ENCODE measurements at regions not wholly inside any gene's neighbourhood (a gene's known extent, or its start where the extent isn't known, plus 50 kb on each side); places are given as distances from the start of the nearest gene placed in this dataset.

- no peak for DNase-seq (ENCODE audit: low read depth in 2 of 2)
- no peak overlapping the region for H3K4me3 ChIP-seq (replicated peaks in 1 of 2; ENCODE audit: low read depth in 2 of 2, low read length in 2 of 2)
- no peak for TF ChIP-seq CTCF (IDR thresholded peaks at IDR 0.05; ENCODE audit: low read depth, low read length)
Measured at GRCh38 chr2:844715-845114, 105.9 kb upstream of the SNTG2 start.

GRCh38 chr2:842151-842803 is 108.4 kb upstream of the SNTG2 start:
- TF ChIP-seq CTCF (IDR thresholded peaks at IDR 0.05; ENCODE audit: low read depth, low read length), result no peak
- H3K4me3 ChIP-seq (replicated peaks in 1 of 2; ENCODE audit: low read depth in 2 of 2, low read length in 2 of 2), result no peak overlapping the region
- no peak for DNase-seq (ENCODE audit: low read depth in 2 of 2)

- H3K4me3 ChIP-seq (replicated peaks in 1 of 2; ENCODE audit: low read depth in 2 of 2, low read length in 2 of 2), result no peak overlapping the region
- no peak for DNase-seq (ENCODE audit: low read depth in 2 of 2)
- TF ChIP-seq CTCF (IDR thresholded peaks at IDR 0.05; ENCODE audit: low read depth, low read length), result no peak
Measured at GRCh38 chr2:841036-841435, 109.6 kb upstream of the SNTG2 start.

GRCh38 chr2:834233-834632 is 116.4 kb upstream of the SNTG2 start:
- H3K4me3 ChIP-seq (replicated peaks in 1 of 2; ENCODE audit: low read depth in 2 of 2, low read length in 2 of 2), result no peak overlapping the region
- no peak for TF ChIP-seq CTCF (IDR thresholded peaks at IDR 0.05; ENCODE audit: low read depth, low read length)
- DNase-seq (ENCODE audit: low read depth in 2 of 2), result no peak

GRCh38 chr2:833180-833579 is 117.5 kb upstream of the SNTG2 start:
- TF ChIP-seq CTCF (IDR thresholded peaks at IDR 0.05; ENCODE audit: low read depth, low read length), result no peak
- no peak overlapping the region for H3K4me3 ChIP-seq (replicated peaks in 1 of 2; ENCODE audit: low read depth in 2 of 2, low read length in 2 of 2)
- DNase-seq (ENCODE audit: low read depth in 2 of 2), result no peak

GRCh38 chr2:832635-833034 is 118.0 kb upstream of the SNTG2 start:
- no peak overlapping the region for H3K4me3 ChIP-seq (replicated peaks in 1 of 2; ENCODE audit: low read depth in 2 of 2, low read length in 2 of 2)
- no peak for DNase-seq (ENCODE audit: low read depth in 2 of 2)

More at GRCh38 chr2:832635-833034, 118.0 kb upstream of the SNTG2 start:
- no peak for TF ChIP-seq CTCF (IDR thresholded peaks at IDR 0.05; ENCODE audit: low read depth, low read length)

Measured in cardiac fibroblast (primary cell).